HepG2 (cell line): ENCODE measurements at regions not wholly inside any gene's neighbourhood (a gene's known extent, or its start where the extent isn't known, plus 50 kb on each side); places are given as distances from the start of the nearest gene placed in this dataset.

Experiments used
- ATAC-seq: fragments of 200-7000 bp; cut with Tn5 transposase; 3 replicates; pipeline ENCODE4 v1.9.1; 2020; ENCODE audit warnings: mild to moderate bottlenecking, moderate library complexity
- BruUV-seq: library from RNA; stranded (reverse); fragments of 400-500 nt; replicated peaks from 2 replicates; lab custom pipeline; 2021; lab: Mats Ljungman, UMichigan
- CTCF ChIA-PET: fragments of 300-600 bp; formaldehyde crosslinking; extraction: SDS; loops from one replicate; lab custom pipeline; 2021; ENCODE audit warnings: low total read pairs, inconsistent platforms, low intra/inter-chr PET ratio; lab: Yijun Ruan, JAX
- POLR2A ChIA-PET: fragments of 350-600 bp; sonication (Branson Sonifier 250); formaldehyde crosslinking; loops from one replicate; lab custom pipeline; 2020; ENCODE audit warnings: antibody characterized with exemption, inconsistent platforms; lab: Yijun Ruan, JAX
- DNase-seq: peaks from one replicate; pipeline ENCODE4 v3.0.0-alpha.2; 2015; ENCODE audit warnings: low spot score
- FAIRE-seq: peaks from 3 replicates; lab custom pipeline; 2011; peaks lifted over from hg19 to GRCh38; lab: Jason Lieb, UNC
- H2AFZ ChIP-seq: one replicate; pipeline ENCODE4 v1.6.1; 2011; ENCODE audit warnings: low read length, inconsistent platforms
- H3K27ac ChIP-seq: fragments of 300-600 bp; 3 replicates; pipeline ENCODE4 v1.8.0; 2011; ENCODE audit warnings: mixed run types, mild to moderate bottlenecking, mixed read lengths, low read length, inconsistent platforms; ENCODE audit not compliant: insufficient read depth; ENCODE audit errors: extremely low read length
- H3K27me3 ChIP-seq, 2 experiments: fragments of 200-600 bp in 1 of 2; 2 replicates in 1 of 2; 3 replicates in 1 of 2; pipeline versions ENCODE4 v1.6.0 to v1.8.0; 2011; ENCODE audit warnings: low read length in 2 of 2, mild to moderate bottlenecking in 2 of 2, moderate library complexity in 2 of 2, inconsistent platforms in 1 of 2; ENCODE audit not compliant: insufficient read depth in 2 of 2, control insufficient read depth in 1 of 2
- H3K36me3 ChIP-seq, 2 experiments: fragments of 200-600 bp in 1 of 2; replicated peaks in 1 of 2; 2 replicates in 1 of 2; 3 replicates in 1 of 2; pipeline versions ENCODE4 v1.5.1 to v1.8.0; 2011; ENCODE audit warnings: low read length in 2 of 2, inconsistent platforms in 1 of 2; ENCODE audit not compliant: insufficient read depth in 2 of 2, control insufficient read depth in 1 of 2
- H3K4me1 ChIP-seq: 2 replicates; pipeline ENCODE4 v1.5.1; 2012; ENCODE audit warnings: low read length, inconsistent platforms; ENCODE audit not compliant: insufficient read depth
- H3K4me2 ChIP-seq: 2 replicates; pipeline ENCODE4 v1.6.0; 2011; ENCODE audit warnings: low read depth, low read length, inconsistent platforms
- H3K4me3 ChIP-seq, 3 experiments: fragments of 200-600 bp in 1 of 3; sonication (generic), shearing (Covaris generic) in 1 of 3; replicated peaks in 1 of 3; 2 replicates each; pipeline ENCODE4 v1.5.1; 2011 to 2016; ENCODE audit warnings: low read length in 3 of 3, inconsistent platforms in 2 of 3, low read depth in 2 of 3, mild to moderate bottlenecking in 2 of 3, control low read depth in 1 of 3, mixed read lengths in 1 of 3; ENCODE audit not compliant: insufficient read depth in 1 of 3
- H3K79me2 ChIP-seq: one replicate; pipeline ENCODE4 v1.6.1; 2011; ENCODE audit warnings: low read length, inconsistent platforms; ENCODE audit not compliant: insufficient read depth
- H3K9ac ChIP-seq: 2 replicates; pipeline ENCODE4 v1.6.0; 2011; ENCODE audit warnings: mild to moderate bottlenecking, low read depth, low read length, inconsistent platforms; ENCODE audit not compliant: insufficient read depth
- H3K9me3 ChIP-seq: 2 replicates; pipeline ENCODE4 v1.5.1; 2012; ENCODE audit warnings: mild to moderate bottlenecking, low read length
- H4K20me1 ChIP-seq: 2 replicates; pipeline ENCODE4 v1.6.0; 2011; ENCODE audit warnings: inconsistent platforms, mild to moderate bottlenecking, low read length, moderate library complexity; ENCODE audit not compliant: insufficient read depth
- CENPT ChIP-seq: sonication (generic); formaldehyde crosslinking; IDR thresholded peaks from 2 replicates; pipeline ENCODE4 v1.8.0; 2022; ENCODE audit warnings: low read depth, mild to moderate bottlenecking, moderate library complexity, missing genetic modification reagents
- DR1 ChIP-seq: sonication (generic); formaldehyde crosslinking; IDR thresholded peaks from 2 replicates; pipeline ENCODE4 v1.8.0; 2021; ENCODE audit warnings: mild to moderate bottlenecking, missing genetic modification reagents, inconsistent platforms
- ELF3 ChIP-seq: IDR thresholded peaks from 2 replicates; pipeline ENCODE4 v1.6.1; 2016; ENCODE audit warnings: missing genetic modification reagents, missing compliant biosample characterization
- GFI1 ChIP-seq: sonication (generic); formaldehyde crosslinking; IDR thresholded peaks from 2 replicates; pipeline ENCODE4 v1.5.0; 2020; ENCODE audit warnings: missing genetic modification reagents, mild to moderate bottlenecking, borderline replicate concordance
- GZF1 ChIP-seq: sonication (generic); formaldehyde crosslinking; IDR thresholded peaks from 2 replicates; pipeline ENCODE4 v1.5.1; 2020; ENCODE audit warnings: mild to moderate bottlenecking, missing genetic modification reagents
- KMT2A ChIP-seq: sonication (generic); formaldehyde crosslinking; IDR thresholded peaks from 2 replicates; pipeline ENCODE4 v1.4.0; 2020; ENCODE audit warnings: missing genetic modification reagents
- MLXIP ChIP-seq: sonication (generic); formaldehyde crosslinking; IDR thresholded peaks from 2 replicates; pipeline ENCODE4 v1.9.0; 2021; ENCODE audit warnings: missing genetic modification reagents, borderline replicate concordance
- NR2F6 ChIP-seq, 2 experiments: IDR thresholded peaks; 2 replicates each; pipeline ENCODE4 v1.6.1; 2016; ENCODE audit warnings: antibody characterized with exemption in 1 of 2, mild to moderate bottlenecking in 1 of 2
- RFX1 ChIP-seq: fragments of 450-650 bp; IDR thresholded peaks from 2 replicates; pipeline ENCODE4 v1.6.1; 2017
- ZBTB4 ChIP-seq: sonication (generic); formaldehyde crosslinking; IDR thresholded peaks from 2 replicates; pipeline ENCODE4 v1.4.0; 2020; ENCODE audit warnings: missing genetic modification reagents, mild to moderate bottlenecking, borderline replicate concordance
- ZNF572 ChIP-seq: sonication (generic); formaldehyde crosslinking; IDR thresholded peaks from 2 replicates; pipeline ENCODE4 v1.5.1; 2020; ENCODE audit warnings: mild to moderate bottlenecking, missing genetic modification reagents
- ZNF615 ChIP-seq: sonication (generic); formaldehyde crosslinking; IDR thresholded peaks from 2 replicates; pipeline ENCODE4 v1.5.0; 2020; ENCODE audit warnings: mild to moderate bottlenecking, missing genetic modification reagents, borderline replicate concordance
- ZNF639 ChIP-seq: conservative IDR thresholded peaks from 2 replicates; pipeline ENCODE4 v1.6.1; 2018; ENCODE audit warnings: missing genetic modification reagents
- ZNF740 ChIP-seq: sonication (generic); formaldehyde crosslinking; IDR thresholded peaks from 2 replicates; pipeline ENCODE4 v1.4.0; 2020; ENCODE audit warnings: missing genetic modification reagents
- ZUFSP ChIP-seq: sonication (generic); formaldehyde crosslinking; IDR thresholded peaks from 2 replicates; pipeline ENCODE4 v1.9.0; 2021; ENCODE audit warnings: missing genetic modification reagents, mild to moderate bottlenecking, borderline replicate concordance
- WGBS: methylation state at CpG from one replicate; pipeline ENCODE4 v1.1.6; 2017; ENCODE audit warnings: low lambda C conversion rate; 5-methylcytosine and 5-hydroxymethylcytosine counted together
- in situ Hi-C: cut with HindIII; loops from 2 replicates; pipeline ENCODE4 v1.10.0; 2017; ENCODE audit warnings: low pct_unique_long_range_greater_than_20kb; ENCODE audit not compliant: extremely low pct_ligation_motif_present
- intact Hi-C: fragments of 100-400 bp; cut with micrococcal nuclease; formaldehyde crosslinking; loops from one replicate; pipeline ENCODE4 v1.10.0; 2022; ENCODE audit not compliant: unreplicated experiment

- TF ChIP-seq GFI1 (CRISPR knock-in tag) (no peak), ELF3 (no peak), ZUFSP (no peak), NR2F6 (IDR thresholded peaks at IDR 0.05) (no peak), NR2F6 (CRISPR knock-in tag; IDR thresholded peaks at IDR 0.05) (no peak)
- TF ChIP-seq, all 625 proteins: peak for 0
Measured at GRCh38 chr10:36265741-36266140, 623.6 kb upstream of the FZD8 start (continued).

GRCh38 chr10:36263871-36264270 lies 621.8 kb upstream of the FZD8 start:
- no peak overlapping the region for H3K4me3 ChIP-seq
- H3K9me3 ChIP-seq = no peaks in the 10 kb centered on the region
- DNase-seq (no peak), ATAC-seq (no peak), FAIRE-seq (no peak)
- no peaks in the 10 kb centered on the region for H4K20me1 ChIP-seq
- H3K27ac ChIP-seq = no peak overlapping the region
- H3K79me2 ChIP-seq = no peaks in the 10 kb centered on the region
- intact Hi-C loops (no loop called here), in situ Hi-C loops (no loop called here)
- no peaks in the 10 kb centered on the region for H3K36me3 ChIP-seq
- no TSS peak for BruUV-seq
- WGBS = 33% methylated on average over 3 of the region's 3 CpGs
- no peaks in the 10 kb centered on the region for H3K4me1 ChIP-seq
- ChIA-PET POLR2A (no interaction called here), CTCF (no interaction called here)
- no peaks in the 10 kb centered on the region; a peak in 1 of 5 replicates for H3K27me3 ChIP-seq
- H2AFZ ChIP-seq = no peak overlapping the region
- no peak overlapping the region for H3K4me2 ChIP-seq
- H3K9ac ChIP-seq = no peak overlapping the region
- TF ChIP-seq NR2F6 (IDR thresholded peaks at IDR 0.05) = no peak
- no peak for TF ChIP-seq NR2F6 (CRISPR knock-in tag; IDR thresholded peaks at IDR 0.05)
- TF ChIP-seq GZF1 (CRISPR knock-in tag) = no peak
- TF ChIP-seq DR1 (CRISPR knock-in tag) = no peak
- TF ChIP-seq RFX1 = no peak
- TF ChIP-seq ZNF639 (CRISPR knock-in tag) = no peak
- TF ChIP-seq ZNF740 (CRISPR knock-in tag) = no peak
- TF ChIP-seq KMT2A = no peak
- TF ChIP-seq ZNF572 (CRISPR knock-in tag) = no peak
- TF ChIP-seq ZBTB4 (CRISPR knock-in tag) = no peak
- TF ChIP-seq ZNF615 (CRISPR knock-in tag) = no peak
- TF ChIP-seq CENPT (CRISPR knock-in tag) = no peak
- no peak for TF ChIP-seq MLXIP (CRISPR knock-in tag)
